Small intestine (tissue), 7 donors: ENCODE measurements at regions not wholly inside any gene's neighbourhood (a gene's known extent, or its start where the extent isn't known, plus 50 kb on each side); places are given as distances from the start of the nearest gene placed in this dataset.
A peak's percentile ranks its signal among the peaks of the same experiment; 100 is the strongest.

Experiments
- DNase-seq, 2 donors: peaks; one replicate each; pipeline versions ENCODE4 v3.0.0 to v3.0.0-alpha.2; 2013
- FAIRE-seq: peaks from 2 replicates; lab custom pipeline; 2012; peaks lifted over from hg19 to GRCh38; lab: Jason Lieb, UNC
- H3K27ac ChIP-seq, 3 donors: one replicate each; pipeline ENCODE4 v1.5.1; 2013; ENCODE audit warnings: low read length in 2 of 3, mild to moderate bottlenecking in 2 of 3, control low read depth in 1 of 3, inconsistent platforms in 1 of 3, low read depth in 1 of 3, moderate library complexity in 1 of 3
- H3K27me3 ChIP-seq, 3 donors: one replicate each; pipeline ENCODE4 v1.6.1; 2013; ENCODE audit warnings: low read length in 3 of 3, inconsistent platforms in 1 of 3; ENCODE audit not compliant: control insufficient read depth in 3 of 3, insufficient read depth in 3 of 3
- H3K36me3 ChIP-seq, 3 donors: one replicate each; pipeline ENCODE4 v1.6.1; 2013; ENCODE audit warnings: low read length in 3 of 3, inconsistent platforms in 1 of 3, low read depth in 1 of 3, mild to moderate bottlenecking in 1 of 3, moderate library complexity in 1 of 3; ENCODE audit not compliant: control insufficient read depth in 3 of 3, insufficient read depth in 2 of 3
- H3K4me1 ChIP-seq, 3 donors: one replicate each; pipeline ENCODE4 v1.6.1; 2013; ENCODE audit warnings: low read length in 2 of 3, inconsistent platforms in 1 of 3, low read depth in 1 of 3, mild to moderate bottlenecking in 1 of 3, moderate library complexity in 1 of 3; ENCODE audit not compliant: control insufficient read depth in 3 of 3, insufficient read depth in 2 of 3
- H3K4me3 ChIP-seq, 3 donors: one replicate each; pipeline ENCODE4 v1.5.1; 2013; ENCODE audit warnings: low read length in 3 of 3, control low read depth in 1 of 3, inconsistent platforms in 1 of 3, low read depth in 1 of 3, mild to moderate bottlenecking in 1 of 3, moderate library complexity in 1 of 3
- H3K9me3 ChIP-seq, 2 donors: one replicate each; pipeline ENCODE4 v1.6.1; 2013; ENCODE audit warnings: low read depth in 1 of 2, low read length in 1 of 2; ENCODE audit not compliant: control insufficient read depth in 2 of 2, insufficient read depth in 1 of 2
- WGBS, 3 donors: extraction: QIAGEN DNeasy Blood & Tissue Kit; methylation state at CpG; one replicate each; pipeline ENCODE4 v1.1.7; 2013; 5-methylcytosine and 5-hydroxymethylcytosine counted together
- donor health status: healthy with polysubstance abuse.
- donor health status: control.
- donor health status: control.
- donor health status: Bipolar disorder and iron deficiency.
- donor health status: healthy.

DNA sequence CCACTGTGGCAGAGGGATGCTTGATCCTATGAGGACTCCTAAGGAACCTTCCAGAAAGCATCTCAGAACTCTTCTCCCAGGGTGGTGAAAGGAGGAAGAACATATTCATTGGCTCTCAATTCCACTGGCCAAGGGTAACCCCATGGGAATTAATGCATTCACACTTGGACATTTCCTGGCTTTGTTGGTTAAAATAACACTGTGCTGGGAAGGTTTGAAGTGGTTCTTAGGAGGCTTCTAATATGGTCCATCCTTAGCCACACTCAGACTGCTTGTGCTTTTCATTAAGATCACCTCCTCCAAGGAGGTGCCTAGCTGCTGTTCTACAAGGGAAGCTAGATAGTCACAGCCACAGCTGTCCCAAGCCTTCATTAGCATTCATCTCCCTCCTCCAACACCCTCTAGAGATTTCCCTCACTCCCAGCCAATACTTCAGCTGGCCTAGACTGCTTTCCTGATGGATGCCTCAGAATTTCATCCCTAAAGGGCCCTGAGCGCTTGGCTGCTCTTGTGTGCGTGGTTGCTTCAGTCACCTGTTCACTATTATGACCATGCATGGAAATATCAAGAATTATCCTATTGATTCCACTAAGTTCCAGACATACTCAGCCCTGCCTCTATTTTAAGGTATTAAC lies 544.4 kb downstream of the PLPP3 start:
- 95 to 98% (median 96%) methylated on average over 2 of the region's 2 CpGs for WGBS, 3 donors

DNA sequence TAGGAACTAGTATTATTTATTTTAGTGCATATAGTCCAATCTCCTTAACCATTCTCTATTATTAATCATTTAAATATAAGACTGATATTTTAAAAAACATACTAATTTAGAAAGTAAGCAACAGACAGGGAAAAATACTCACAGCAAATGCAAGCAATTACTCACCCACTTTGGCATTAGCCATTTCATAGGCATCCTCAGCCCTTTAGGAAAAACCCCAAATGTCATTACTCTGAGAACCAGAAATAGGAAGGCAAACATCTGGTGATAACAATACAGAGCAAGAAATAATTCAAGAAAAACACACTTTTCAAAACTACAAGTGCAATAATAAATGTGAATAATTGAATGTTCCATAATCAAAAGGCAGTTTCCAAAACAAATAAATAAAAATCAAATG lies 545.1 kb downstream of the PLPP3 start:
- Histone ChIP-seq H3K27me3 (no peaks in the 10 kb centered on the region), H3K9me3 (no peaks in the 10 kb centered on the region), H3K4me3 (no peak overlapping the region), H3K27ac (no peak overlapping the region), H3K4me1 (no peaks in the 10 kb centered on the region), H3K36me3 (no peaks in the 10 kb centered on the region)
- DNase-seq: no peak
- FAIRE-seq: no peak

More for the DNA sequence above, 544.4 kb downstream of the PLPP3 start:
- Histone ChIP-seq H3K4me3 (no peak overlapping the region), H3K4me1 (no peaks in the 10 kb centered on the region), H3K27me3 (no peaks in the 10 kb centered on the region), H3K27ac (no peak overlapping the region), H3K9me3 (no peaks in the 10 kb centered on the region), H3K36me3 (no peaks in the 10 kb centered on the region)
- no peak for FAIRE-seq
- no peak for DNase-seq

DNA sequence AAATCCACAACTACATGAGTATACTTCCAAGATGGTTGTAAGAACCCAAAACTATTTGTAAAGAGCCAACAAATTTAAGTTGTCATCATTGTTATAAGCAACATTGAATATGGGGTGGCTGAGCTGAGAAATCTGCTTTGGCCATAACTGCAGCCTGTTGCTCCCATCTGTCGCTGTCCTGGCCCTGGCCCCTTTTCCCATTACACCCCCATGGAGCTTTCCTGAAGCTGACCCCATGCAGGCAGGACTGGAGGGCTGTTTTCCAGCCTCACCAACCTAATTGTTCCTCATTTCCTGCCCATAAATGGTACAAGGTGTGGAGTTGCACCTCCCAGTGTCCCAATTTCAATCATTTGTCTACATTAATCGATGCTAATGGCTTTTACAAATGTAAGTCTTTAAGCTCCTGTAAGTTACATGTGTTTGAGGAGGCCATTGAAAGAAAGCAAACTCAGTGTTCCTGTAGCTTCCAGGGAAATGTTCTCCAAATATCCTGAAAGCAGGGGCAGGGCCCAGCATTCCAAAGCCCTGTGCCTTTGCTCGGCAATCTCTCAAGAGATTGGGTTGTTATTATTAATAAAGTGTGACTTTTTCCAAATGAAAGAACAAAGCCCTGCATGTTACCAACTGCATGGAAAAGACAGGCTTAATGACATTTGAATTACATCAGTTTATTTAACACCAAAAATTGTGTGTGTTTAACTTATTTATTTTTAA lies 545.9 kb downstream of the PLPP3 start:
- FAIRE-seq (no peak), DNase-seq (no peak)
- Histone ChIP-seq H3K4me1 (no peaks in the 10 kb centered on the region), H3K27me3 (no peaks in the 10 kb centered on the region), H3K36me3 (no peaks in the 10 kb centered on the region), H3K27ac (no peak overlapping the region), H3K9me3 (no peaks in the 10 kb centered on the region), H3K4me3 (no peak overlapping the region)
- WGBS, 3 donors: 62 to 80% (median 64%) methylated on average over 3 of the region's 3 CpGs

DNA sequence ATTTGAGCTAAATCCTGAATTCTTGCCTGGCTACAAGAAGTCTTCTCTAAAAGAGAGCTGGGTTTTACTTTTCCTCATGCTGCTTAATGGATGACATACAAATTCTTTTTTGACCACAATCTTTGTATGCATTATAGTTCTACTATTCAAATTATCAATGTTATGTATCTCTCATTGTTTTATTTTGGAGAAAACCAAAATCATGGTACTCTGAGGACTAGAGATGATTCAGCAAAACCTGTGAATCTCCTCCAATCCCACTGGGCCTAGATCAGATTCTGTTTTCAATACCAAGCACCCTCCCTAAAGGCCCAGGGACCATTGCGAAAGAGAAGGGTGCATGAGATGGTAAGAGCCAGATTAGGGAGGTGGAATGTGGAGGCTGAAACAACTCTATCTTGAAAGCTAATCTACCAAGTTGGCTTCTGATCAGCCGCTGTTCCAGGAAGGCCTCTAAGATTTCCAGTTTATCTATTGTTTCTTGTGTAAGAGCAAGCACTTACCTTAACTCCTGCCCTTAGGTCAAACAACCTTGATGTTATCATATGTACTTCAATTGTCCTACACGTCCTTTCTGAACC lies 547.2 kb downstream of the PLPP3 start:
- no peaks in the 10 kb centered on the region for H3K4me1 ChIP-seq
- no peak overlapping the region for H3K27ac ChIP-seq
- no peaks in the 10 kb centered on the region for H3K36me3 ChIP-seq
- H3K4me3 ChIP-seq: no peak overlapping the region
- no peak for DNase-seq
- FAIRE-seq: no peak
- no peaks in the 10 kb centered on the region for H3K9me3 ChIP-seq
- H3K27me3 ChIP-seq: no peaks in the 10 kb centered on the region
- 71 to 84% (median 76%) methylated on average over 3 of the region's 3 CpGs for WGBS, 3 donors

DNA sequence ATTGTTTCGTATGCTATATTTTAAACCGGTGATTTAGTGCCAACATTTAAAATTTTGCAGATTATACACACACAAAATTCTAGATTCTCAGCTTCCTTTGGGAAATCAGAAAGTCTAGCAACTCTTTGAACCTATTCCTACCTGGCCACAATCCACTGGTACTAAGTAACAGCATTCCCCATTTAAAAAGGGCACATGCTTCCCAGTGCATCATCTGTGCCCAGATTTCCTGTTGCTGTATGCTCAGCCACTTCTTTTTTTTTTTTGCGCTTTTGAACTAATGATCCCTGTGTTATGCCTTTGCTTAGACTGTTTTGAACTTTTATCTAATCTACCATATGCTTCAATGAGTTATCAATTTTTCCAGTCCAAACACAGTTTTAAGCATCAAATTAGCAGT lies 548.4 kb downstream of the PLPP3 start:
- Histone ChIP-seq H3K27me3 (no peaks in the 10 kb centered on the region), H3K4me1 (no peaks in the 10 kb centered on the region), H3K4me3 (no peak overlapping the region), H3K36me3 (no peaks in the 10 kb centered on the region), H3K27ac (no peak overlapping the region), H3K9me3 (no peaks in the 10 kb centered on the region)
- 83 to 95% (median 93%) methylated on average over 3 of the region's 3 CpGs for WGBS, 3 donors
- no peak for DNase-seq
- no peak for FAIRE-seq

DNA sequence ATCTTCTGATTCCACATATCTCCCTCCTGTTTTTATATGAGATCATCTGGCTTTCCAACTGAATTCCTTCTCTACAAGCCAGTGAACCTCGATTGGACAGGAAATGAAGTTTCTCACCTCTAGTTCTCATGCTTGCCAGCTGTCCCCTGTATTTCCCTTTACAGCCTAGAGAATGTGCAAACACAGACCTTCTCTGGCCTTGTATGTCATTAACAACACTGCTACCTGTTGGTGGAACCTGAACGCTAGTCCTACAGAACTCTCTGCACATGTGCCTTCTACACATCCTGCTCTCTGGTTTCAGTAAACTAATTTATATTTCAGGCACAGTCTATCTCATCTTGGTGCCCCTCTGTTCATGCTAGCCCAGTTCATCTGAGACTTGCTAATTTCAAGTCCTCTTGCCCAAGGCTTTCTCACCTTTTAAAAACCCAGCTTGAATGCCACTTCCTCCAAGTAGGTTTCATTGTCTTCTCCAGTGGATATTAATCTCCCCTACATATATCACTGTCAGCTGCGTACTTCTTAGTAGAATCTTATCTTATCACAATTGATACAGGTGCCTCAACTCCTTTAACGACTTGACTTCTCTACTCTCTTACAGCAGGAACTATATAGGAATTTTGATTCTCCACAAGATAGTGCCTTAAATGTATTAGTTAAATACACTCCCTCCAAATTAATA lies 549.9 kb downstream of the PLPP3 start:
- 10 to 52% (median 25%) methylated on average over 4 of the region's 4 CpGs for WGBS, 3 donors
- H3K36me3 ChIP-seq: no peaks in the 10 kb centered on the region
- H3K4me1 ChIP-seq: no peaks in the 10 kb centered on the region
- no peaks in the 10 kb centered on the region for H3K9me3 ChIP-seq
- no peak overlapping the region for H3K4me3 ChIP-seq
- DNase-seq (peak; percentile 55 to 67), FAIRE-seq (no peak)
- H3K27ac ChIP-seq: peak overlapping the region in 1 of 3 donors; percentile 17
- no peaks in the 10 kb centered on the region for H3K27me3 ChIP-seq

DNA sequence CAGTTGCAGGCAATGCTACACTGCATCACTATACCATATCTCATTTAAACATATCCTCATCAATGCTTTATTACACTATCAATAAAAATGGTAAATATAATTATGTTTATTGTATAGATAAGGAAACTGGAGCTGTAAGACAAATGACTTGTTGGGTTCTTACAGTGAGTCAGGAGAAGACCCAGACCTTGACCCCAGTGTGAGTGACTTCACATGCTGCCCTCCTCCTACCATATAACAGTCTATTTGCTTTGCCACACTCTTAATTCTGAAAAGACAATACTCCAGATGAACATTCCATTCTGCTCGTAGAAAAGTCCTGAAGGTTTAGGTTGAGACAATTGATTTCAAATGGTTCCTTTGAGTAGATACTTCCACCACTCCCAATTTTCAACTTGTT lies 550.5 kb downstream of the PLPP3 start:
- Histone ChIP-seq H3K4me3 (no peak overlapping the region), H3K36me3 (no peaks in the 10 kb centered on the region), H3K27ac (peak overlapping the region in 1 of 3 donors; percentile 17), H3K4me1 (no peaks in the 10 kb centered on the region), H3K27me3 (no peaks in the 10 kb centered on the region), H3K9me3 (no peaks in the 10 kb centered on the region)
- FAIRE-seq: no peak
- WGBS, 3 donors: 29 to 65% (median 30%) methylated on average over 1 of the region's 1 CpG
- peak; percentile 50 to 59 for DNase-seq

DNA sequence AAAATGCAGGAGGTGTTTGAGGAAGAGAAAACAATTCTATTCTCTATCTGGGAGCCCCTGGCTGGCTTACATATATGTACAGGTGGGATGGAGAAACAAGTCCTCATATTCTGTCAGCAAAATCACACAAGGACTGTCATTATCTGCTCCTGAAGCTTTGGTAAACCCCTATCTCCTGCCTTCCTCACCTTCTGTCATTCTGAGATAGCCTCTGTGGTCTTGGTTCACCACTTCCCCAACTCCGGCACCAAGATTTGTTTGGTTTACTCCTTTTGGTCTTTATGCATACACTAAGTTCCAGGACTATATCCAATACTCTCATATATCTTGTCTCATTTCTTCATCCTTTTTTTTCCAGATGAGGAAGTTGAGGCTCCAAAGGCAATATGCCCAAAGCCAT lies 551.1 kb downstream of the PLPP3 start:
- Histone ChIP-seq H3K4me3 (no peak overlapping the region), H3K4me1 (no peaks in the 10 kb centered on the region), H3K36me3 (no peaks in the 10 kb centered on the region), H3K9me3 (peaks cover 0 to under 1% of the 10 kb centered on the region in 2 donors), H3K27me3 (no peaks in the 10 kb centered on the region), H3K27ac (no peak overlapping the region)
- FAIRE-seq (no peak), DNase-seq (no peak)
- 69 to 92% (median 72%) methylated on average over 1 of the region's 1 CpG for WGBS, 3 donors
